Gastroesophageal sphincter (tissue), 3 donors: ENCODE measurements at regions not wholly inside any gene's neighbourhood (a gene's known extent, or its start where the extent isn't known, plus 50 kb on each side); places are given as distances from the start of the nearest gene placed in this dataset.

Experiments
- EP300 ChIP-seq: sonication (generic); formaldehyde crosslinking; IDR thresholded peaks from one replicate; pipeline ENCODE4 v1.6.1; 2017; ENCODE audit warnings: antibody characterized with exemption, mild to moderate bottlenecking
- TF ChIP-seq, protein P1 (sequence below), 4 experiments: fragments of 200-600 bp in 2 of 4; fragments of 450-650 bp in 2 of 4; sonication (generic) in 1 of 4; IDR thresholded peaks; one replicate each; pipeline ENCODE4 v1.5.1; 2017 to 2019; ENCODE audit warnings: antibody characterized with exemption in 4 of 4, mild to moderate bottlenecking in 2 of 4, moderate library complexity in 2 of 4

DNA sequence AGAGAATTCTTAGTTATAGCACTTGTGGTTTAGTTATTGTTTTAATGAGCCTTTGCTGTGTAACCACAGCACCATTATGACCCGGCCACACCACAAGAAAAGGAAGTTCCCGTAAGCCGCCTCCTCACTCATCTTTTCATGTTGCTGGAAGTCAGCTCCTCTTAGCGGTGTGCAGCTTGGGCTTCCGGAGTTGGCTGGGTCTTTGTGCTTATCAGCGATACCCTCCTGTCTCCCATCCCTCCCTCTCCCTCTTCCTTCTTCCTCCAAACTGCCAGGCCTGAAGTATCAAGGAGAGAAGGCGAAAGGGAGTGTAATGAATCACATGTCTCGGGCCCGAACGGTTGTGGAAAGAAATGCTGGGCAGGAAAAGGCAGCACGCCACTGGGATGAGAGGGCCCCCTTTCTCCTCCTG is 353.5 kb downstream of the MCTP2 start:
- TF ChIP-seq, protein P1, sequence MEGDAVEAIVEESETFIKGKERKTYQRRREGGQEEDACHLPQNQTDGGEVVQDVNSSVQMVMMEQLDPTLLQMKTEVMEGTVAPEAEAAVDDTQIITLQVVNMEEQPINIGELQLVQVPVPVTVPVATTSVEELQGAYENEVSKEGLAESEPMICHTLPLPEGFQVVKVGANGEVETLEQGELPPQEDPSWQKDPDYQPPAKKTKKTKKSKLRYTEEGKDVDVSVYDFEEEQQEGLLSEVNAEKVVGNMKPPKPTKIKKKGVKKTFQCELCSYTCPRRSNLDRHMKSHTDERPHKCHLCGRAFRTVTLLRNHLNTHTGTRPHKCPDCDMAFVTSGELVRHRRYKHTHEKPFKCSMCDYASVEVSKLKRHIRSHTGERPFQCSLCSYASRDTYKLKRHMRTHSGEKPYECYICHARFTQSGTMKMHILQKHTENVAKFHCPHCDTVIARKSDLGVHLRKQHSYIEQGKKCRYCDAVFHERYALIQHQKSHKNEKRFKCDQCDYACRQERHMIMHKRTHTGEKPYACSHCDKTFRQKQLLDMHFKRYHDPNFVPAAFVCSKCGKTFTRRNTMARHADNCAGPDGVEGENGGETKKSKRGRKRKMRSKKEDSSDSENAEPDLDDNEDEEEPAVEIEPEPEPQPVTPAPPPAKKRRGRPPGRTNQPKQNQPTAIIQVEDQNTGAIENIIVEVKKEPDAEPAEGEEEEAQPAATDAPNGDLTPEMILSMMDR (IDR thresholded peaks at IDR 0.05): no peak
- TF ChIP-seq EP300: no peak
